SK-N-SH (cell line): ENCODE measurements at regions not wholly inside any gene's neighbourhood (a gene's known extent, or its start where the extent isn't known, plus 50 kb on each side); places are given as distances from the start of the nearest gene placed in this dataset.

Experiments
- CTCF ChIA-PET: fragments of 300-600, 350-600 bp; formaldehyde crosslinking; extraction: SDS; loops from one replicate; lab custom pipeline; 2021; lab: Yijun Ruan, JAX
- POLR2A ChIA-PET: fragments of 350-600 bp; sonication (Branson Sonifier 250); formaldehyde crosslinking; extraction: SDS; loops from one replicate; lab custom pipeline; 2020; ENCODE audit warnings: antibody characterized with exemption, inconsistent platforms; lab: Yijun Ruan, JAX
- DNase-seq: peaks from one replicate; pipeline ENCODE4 v3.0.0; 2012
- H2AFZ ChIP-seq: fragments of 200-600 bp; sonication (generic); 2 replicates; pipeline ENCODE4 v1.8.1; 2016; ENCODE audit warnings: antibody characterized with exemption, mild to moderate bottlenecking, low read depth
- H3F3A ChIP-seq: fragments of 200-600 bp; sonication (generic); replicated peaks from 2 replicates; pipeline ENCODE3; 2016; ENCODE audit warnings: antibody characterized with exemption, mild to moderate bottlenecking; ENCODE audit not compliant: insufficient read depth
- H3K27ac ChIP-seq, 2 experiments: fragments of 200-500 bp in 1 of 2; fragments of 200-600 bp in 1 of 2; sonication (Bioruptor generic) in 1 of 2; sonication (generic), shearing (Covaris generic) in 1 of 2; 2 replicates each; pipeline versions ENCODE4 v1.5.1 to v1.6.1; 2014 to 2016; ENCODE audit warnings: low read depth in 2 of 2, inconsistent platforms in 1 of 2, low read length in 1 of 2, mild to moderate bottlenecking in 1 of 2, mixed read lengths in 1 of 2
- H3K27me3 ChIP-seq: fragments of 200-600 bp; sonication (generic), shearing (Covaris generic); 2 replicates; pipeline ENCODE4 v1.6.1; 2016; ENCODE audit warnings: mixed run types; ENCODE audit not compliant: insufficient read depth
- H3K36me3 ChIP-seq, 2 experiments: fragments of 200-500 bp in 1 of 2; fragments of 200-600 bp in 1 of 2; sonication (Bioruptor generic) in 1 of 2; sonication (generic) in 1 of 2; replicated peaks in 1 of 2; 2 replicates each; pipeline versions ENCODE3 to v1.5.1; 2014 to 2016; ENCODE audit warnings: low read length in 1 of 2, mild to moderate bottlenecking in 1 of 2; ENCODE audit not compliant: insufficient read depth in 2 of 2, control insufficient read depth in 1 of 2
- H3K4me1 ChIP-seq, 2 experiments: fragments of 200-500 bp in 1 of 2; fragments of 200-600 bp in 1 of 2; sonication (Bioruptor generic) in 1 of 2; sonication (generic), shearing (Covaris generic) in 1 of 2; 2 replicates each; pipeline versions ENCODE4 v1.5.1 to v1.6.1; 2014 to 2016; ENCODE audit warnings: low read depth in 1 of 2, low read length in 1 of 2, mixed run types in 1 of 2; ENCODE audit not compliant: insufficient read depth in 2 of 2, control insufficient read depth in 1 of 2
- H3K4me2 ChIP-seq: fragments of 200-600 bp; sonication (generic), shearing (Covaris generic); 2 replicates; pipeline ENCODE4 v1.6.1; 2017; ENCODE audit warnings: mixed run types
- H3K4me3 ChIP-seq, 2 experiments: fragments of 200-500 bp in 1 of 2; fragments of 200-600 bp in 1 of 2; sonication (Bioruptor generic) in 1 of 2; sonication (generic), shearing (Covaris generic) in 1 of 2; 2 replicates each; pipeline versions ENCODE4 v1.5.1 to v1.8.1; 2014 to 2016; ENCODE audit warnings: low read depth in 2 of 2, inconsistent platforms in 1 of 2, low read length in 1 of 2, mild to moderate bottlenecking in 1 of 2, mixed read lengths in 1 of 2, moderate library complexity in 1 of 2
- H3K79me2 ChIP-seq: fragments of 200-600 bp; sonication (generic); 2 replicates; pipeline ENCODE4 v1.8.1; 2017; ENCODE audit warnings: mild to moderate bottlenecking; ENCODE audit not compliant: insufficient read depth
- H3K9ac ChIP-seq: fragments of 200-600 bp; sonication (generic); 2 replicates; pipeline ENCODE4 v1.6.1; 2017; ENCODE audit warnings: mixed run types
- H3K9me2 ChIP-seq: fragments of 200-600 bp; sonication (generic); 2 replicates; pipeline ENCODE4 v1.6.1; 2017; ENCODE audit warnings: mixed run types
- H3K9me3 ChIP-seq: fragments of 200-600 bp; sonication (generic); 2 replicates; pipeline ENCODE4 v1.6.1; 2017; ENCODE audit warnings: mixed run types, mild to moderate bottlenecking, moderate library complexity
- H4K20me1 ChIP-seq: fragments of 200-600 bp; sonication (generic); 2 replicates; pipeline ENCODE4 v1.6.1; 2017; ENCODE audit warnings: mild to moderate bottlenecking, mixed run types; ENCODE audit not compliant: insufficient read depth
- CTCF ChIP-seq: fragments of 200-600 bp; sonication (generic); IDR thresholded peaks from 2 replicates; pipeline ENCODE4 v1.6.1; 2017; ENCODE audit warnings: antibody characterized with exemption, mild to moderate bottlenecking, moderate library complexity
- ELF1 ChIP-seq: IDR thresholded peaks from 2 replicates; pipeline ENCODE4 v1.4.0; 2012
- EP300 ChIP-seq, 2 experiments: IDR thresholded peaks; 2 replicates each; pipeline versions ENCODE4 v1.4.0 to v1.6.1; 2012; ENCODE audit warnings: borderline replicate concordance in 1 of 2, low read depth in 1 of 2, low read length in 1 of 2
- EZH2phosphoT487 ChIP-seq: fragments of 200-600 bp; sonication (generic); IDR thresholded peaks from 2 replicates; pipeline ENCODE4 v1.6.1; 2017; ENCODE audit warnings: low read depth, mixed run types, mild to moderate bottlenecking, antibody characterized with exemption, moderate library complexity, borderline replicate concordance
- FOSL2 ChIP-seq: IDR thresholded peaks from 2 replicates; pipeline ENCODE4 v1.4.0; 2012; ENCODE audit warnings: low read depth, mild to moderate bottlenecking, moderate library complexity, borderline replicate concordance
- FOXM1 ChIP-seq: IDR thresholded peaks from 2 replicates; pipeline ENCODE4 v1.4.0; 2012; ENCODE audit warnings: low read depth, mild to moderate bottlenecking
- GABPA ChIP-seq: IDR thresholded peaks from 2 replicates; pipeline ENCODE4 v1.4.0; 2012; ENCODE audit warnings: low read depth, mild to moderate bottlenecking
- IRF3 ChIP-seq: fragments of 150-350 bp; IDR thresholded peaks from 2 replicates; pipeline ENCODE4 v1.6.1; 2016; ENCODE audit warnings: mild to moderate bottlenecking, low read depth, low read length
- MAX ChIP-seq: IDR thresholded peaks from 2 replicates; pipeline ENCODE4 v1.4.0; 2012; ENCODE audit warnings: low read depth
- MEF2A ChIP-seq: IDR thresholded peaks from 2 replicates; pipeline ENCODE4 v1.4.0; 2012; ENCODE audit warnings: low read depth, borderline replicate concordance
- MXI1 ChIP-seq: IDR thresholded peaks from 2 replicates; pipeline ENCODE4 v1.6.1; 2012; ENCODE audit warnings: mild to moderate bottlenecking, low read depth, low read length, improper control_type of control experiment
- NRF1 ChIP-seq: IDR thresholded peaks from 2 replicates; pipeline ENCODE4 v1.6.1; 2012; ENCODE audit warnings: low read depth, mild to moderate bottlenecking, low read length
- POLR2AphosphoS5 ChIP-seq: IDR thresholded peaks from 2 replicates; pipeline ENCODE4 v1.6.1; 2012; ENCODE audit warnings: low read depth, low read length
- RAD21 ChIP-seq: IDR thresholded peaks from 2 replicates; pipeline ENCODE4 v1.6.1; 2012; ENCODE audit warnings: mild to moderate bottlenecking, low read length
- REST ChIP-seq: IDR thresholded peaks from 2 replicates; pipeline ENCODE4 v1.6.1; 2012; ENCODE audit warnings: mild to moderate bottlenecking, low read depth, low read length, moderate library complexity
- SIN3A ChIP-seq: IDR thresholded peaks from 2 replicates; pipeline ENCODE4 v1.6.1; 2012; ENCODE audit warnings: low read depth, mild to moderate bottlenecking, low read length, moderate library complexity, borderline replicate concordance
- SMC3 ChIP-seq: IDR thresholded peaks from 2 replicates; pipeline ENCODE4 v1.6.1; 2012; ENCODE audit warnings: low read depth, low read length, improper control_type of control experiment
- YY1 ChIP-seq: IDR thresholded peaks from 2 replicates; pipeline ENCODE4 v1.4.0; 2012; ENCODE audit warnings: low read depth, mild to moderate bottlenecking
- ZBTB33 ChIP-seq: IDR thresholded peaks from 2 replicates; pipeline ENCODE4 v1.4.0; 2012; ENCODE audit warnings: low read depth, borderline replicate concordance

- Histone ChIP-seq H3K9me3 (no peaks in the 10 kb centered on the region), H2AFZ (no peak overlapping the region), H4K20me1 (no peaks in the 10 kb centered on the region), H3K4me2 (no peak overlapping the region), H3K27me3 (no peaks in the 10 kb centered on the region), H3K4me3 (no peak overlapping the region), H3K27ac (no peak overlapping the region), H3K4me1 (no peaks in the 10 kb centered on the region), H3K79me2 (no peaks in the 10 kb centered on the region), H3K9me2 (0 out of 2 replicates have a peak, but pooled peaks cover 4% of the 10 kb centered on the region), H3F3A (no peaks in the 10 kb centered on the region), H3K9ac (no peak overlapping the region), H3K36me3 (no peaks in the 10 kb centered on the region)
- ChIA-PET CTCF (interaction anchor here (1.7 kb wide), 1 partner anchor 18 kb away, joined by 4 read pairs; no protein-coding TSS in a partner anchor), POLR2A (no interaction called here)
- no peak for DNase-seq
- TF ChIP-seq ZBTB33 (no peak), REST (no peak), ELF1 (no peak), IRF3 (no peak), MAX (no peak), MEF2A (no peak), MXI1 (no peak), YY1 (no peak), FOXM1 (no peak), EZH2phosphoT487 (no peak), RAD21 (no peak)
Observed at GRCh38 chr17:70597774-70598173, 428.4 kb downstream of the KCNJ2 start.

GRCh38 chr17:70599198-70599597 is 429.9 kb downstream of the KCNJ2 start:
- Histone ChIP-seq H3K9me3 (no peaks in the 10 kb centered on the region), H2AFZ (no peak overlapping the region), H3K4me1 (no peaks in the 10 kb centered on the region), H3K9ac (no peak overlapping the region), H3K27ac (no peak overlapping the region), H3K4me3 (no peak overlapping the region), H3K36me3 (no peaks in the 10 kb centered on the region), H3K4me2 (no peak overlapping the region), H3K79me2 (no peaks in the 10 kb centered on the region), H3K9me2 (0 out of 2 replicates have a peak, but pooled peaks cover 4% of the 10 kb centered on the region), H3F3A (no peaks in the 10 kb centered on the region), H3K27me3 (no peaks in the 10 kb centered on the region), H4K20me1 (no peaks in the 10 kb centered on the region)
- no peak for DNase-seq
- ChIA-PET POLR2A (no interaction called here), CTCF (interaction anchor here (1.1 to 1.2 kb wide), 2 partner anchors 30 to 168 kb away, joined by 3 to 4 read pairs; no protein-coding TSS in a partner anchor)
- TF ChIP-seq SIN3A (no peak), NRF1 (no peak), EZH2phosphoT487 (no peak), MXI1 (no peak), SMC3 (no peak), GABPA (no peak), POLR2AphosphoS5 (no peak), CTCF (no peak), EP300 (IDR thresholded peaks at IDR 0.05; ENCODE audit: borderline replicate concordance in 1 of 2, low read depth in 1 of 2, low read length in 1 of 2) (no peak), RAD21 (no peak), YY1 (no peak), FOSL2 (no peak), MAX (no peak)
- TF ChIP-seq, all 33 proteins: peak for 0
